ENCODE measurements at regions not wholly inside any gene's neighbourhood (a gene's known extent, or its start where the extent isn't known, plus 50 kb on each side); places are given as distances from the start of the nearest gene placed in this dataset.

DNA sequence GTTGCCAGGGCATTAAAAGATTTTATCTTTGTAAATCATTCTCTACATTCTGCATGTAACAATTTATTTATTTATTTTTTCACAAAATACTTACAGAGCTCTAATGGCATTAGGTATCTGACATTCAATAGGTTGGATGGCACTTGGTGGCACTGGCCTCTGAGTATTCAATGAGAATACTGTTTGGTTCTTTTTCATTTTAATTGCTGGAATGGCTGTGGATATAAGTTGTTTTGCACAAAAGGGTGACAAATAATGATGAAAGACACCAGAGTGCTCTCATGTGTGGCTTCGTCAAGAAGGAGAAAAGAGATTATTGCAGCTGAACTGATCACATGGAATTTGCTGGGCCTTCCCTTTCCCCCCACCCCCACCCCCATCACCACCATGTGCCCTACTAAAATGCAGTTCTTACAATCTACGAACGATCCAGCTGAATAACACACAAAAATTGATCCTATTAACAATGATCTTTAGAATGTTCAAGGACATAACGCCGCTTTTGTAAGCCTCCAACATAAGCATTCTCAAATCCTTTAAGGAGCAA lies 195.2 kb upstream of the POU3F2 start:
- DNase-seq (ENCODE audit: low read depth): no peak

DNA sequence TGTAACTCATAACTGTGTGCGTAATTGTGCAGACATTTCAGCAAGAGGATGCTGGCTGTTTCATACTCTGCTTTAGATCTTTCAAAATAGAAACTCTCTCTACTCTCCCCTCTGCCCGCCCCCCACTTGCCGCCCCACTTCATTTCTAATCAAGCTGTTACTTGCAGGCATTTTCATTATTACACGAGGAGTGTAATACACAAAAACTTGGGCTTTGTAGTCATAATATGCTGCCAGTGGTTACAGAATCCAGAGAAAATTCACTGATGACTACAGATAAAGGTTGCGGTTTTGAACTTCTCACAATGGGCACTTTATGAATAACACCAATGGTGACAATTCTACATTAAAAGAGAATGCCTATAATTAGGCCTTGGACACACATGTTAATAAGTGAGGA lies 194.0 kb upstream of the POU3F2 start:
- no peak for DNase-seq (ENCODE audit: low read depth)

DNA sequence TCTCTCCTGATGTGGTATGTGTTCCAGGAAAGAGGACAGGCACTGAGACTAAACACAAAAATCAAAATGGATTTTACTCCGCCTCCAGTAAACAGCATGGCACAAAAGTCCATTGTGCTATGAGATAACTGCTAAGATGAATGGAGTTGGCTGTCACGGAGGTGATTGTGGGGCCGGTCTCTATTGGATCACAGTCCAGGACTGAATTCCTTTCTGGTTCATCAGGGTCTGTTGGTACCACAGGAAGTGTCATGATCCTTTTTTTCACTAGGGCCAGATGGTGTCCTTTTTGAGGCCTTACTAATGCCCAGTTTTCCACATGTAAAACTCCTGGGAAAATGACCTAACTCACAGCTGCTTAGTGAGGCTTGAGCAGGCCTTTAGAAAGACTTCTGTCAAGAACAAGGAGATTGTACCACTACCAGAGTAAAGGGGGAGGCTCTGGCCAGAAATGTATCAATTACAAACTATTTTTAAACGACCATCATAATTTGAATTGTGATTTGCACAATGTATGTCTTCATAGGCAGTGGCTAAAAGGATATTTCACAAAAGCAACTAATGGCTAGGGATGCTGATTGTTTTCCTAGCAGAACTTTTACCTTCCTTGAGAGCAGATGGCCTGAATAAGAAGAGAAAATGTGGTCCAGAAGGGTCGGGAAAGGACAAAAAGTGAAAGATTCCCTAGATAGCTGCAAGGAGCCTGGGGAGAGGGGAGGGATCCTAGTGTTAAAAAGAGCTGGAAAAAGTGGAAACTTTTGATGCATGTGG lies 192.2 kb upstream of the POU3F2 start:
- no peak for DNase-seq (ENCODE audit: low read depth)

DNA sequence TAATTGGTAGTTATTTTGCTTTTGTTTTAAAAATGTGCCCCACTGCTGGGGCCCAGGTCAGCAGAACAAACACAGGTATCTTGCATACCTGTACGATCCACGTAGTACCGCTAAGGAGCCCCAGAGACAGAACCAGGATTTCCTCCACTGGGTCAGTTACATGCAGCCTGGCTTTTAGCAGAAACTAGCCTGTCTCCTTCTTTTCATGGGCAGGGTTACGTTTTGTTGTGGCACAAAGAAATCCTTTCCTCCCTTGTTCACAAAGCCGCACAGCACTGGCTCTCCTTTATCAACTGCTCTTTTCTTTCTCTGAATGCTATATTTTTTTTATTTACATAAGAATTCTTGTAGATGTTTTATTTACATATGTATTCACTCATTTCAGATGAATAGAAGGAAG lies 190.3 kb upstream of the POU3F2 start:
- no peak for DNase-seq (ENCODE audit: low read depth)

DNA sequence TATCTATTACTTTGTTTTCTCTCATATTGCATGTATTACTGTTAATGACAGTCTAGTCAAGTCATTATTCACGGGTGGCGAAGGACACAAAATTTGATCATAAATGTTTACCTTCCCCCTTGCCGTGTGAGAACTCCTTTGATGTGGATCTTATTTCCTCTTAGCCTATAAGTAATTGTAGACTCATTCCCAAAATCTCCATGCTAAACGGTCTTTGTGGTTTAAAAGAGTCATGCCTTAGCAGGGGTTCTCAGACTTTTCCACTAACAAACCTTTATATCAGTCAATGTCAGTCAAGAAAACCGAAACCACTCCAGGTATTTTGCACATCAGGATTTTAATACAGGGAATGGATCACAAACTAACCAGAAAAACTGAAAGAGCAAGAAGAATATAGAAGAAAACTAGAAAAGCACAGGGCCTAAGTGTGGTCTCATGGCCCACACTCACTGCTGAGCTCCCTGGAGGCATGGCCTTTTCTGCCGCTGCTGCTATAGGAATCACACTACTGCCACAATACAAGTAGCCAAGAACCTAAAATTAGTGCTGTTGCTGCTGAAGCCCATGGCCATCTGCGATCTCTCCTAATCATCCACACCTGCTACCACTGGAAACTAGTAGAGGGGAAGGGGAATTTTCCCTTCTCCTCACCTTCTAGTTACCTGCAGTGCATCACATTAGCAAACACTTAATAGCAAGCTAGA lies 186.0 kb upstream of the POU3F2 start:
- no peak for DNase-seq (ENCODE audit: low read depth)

DNA sequence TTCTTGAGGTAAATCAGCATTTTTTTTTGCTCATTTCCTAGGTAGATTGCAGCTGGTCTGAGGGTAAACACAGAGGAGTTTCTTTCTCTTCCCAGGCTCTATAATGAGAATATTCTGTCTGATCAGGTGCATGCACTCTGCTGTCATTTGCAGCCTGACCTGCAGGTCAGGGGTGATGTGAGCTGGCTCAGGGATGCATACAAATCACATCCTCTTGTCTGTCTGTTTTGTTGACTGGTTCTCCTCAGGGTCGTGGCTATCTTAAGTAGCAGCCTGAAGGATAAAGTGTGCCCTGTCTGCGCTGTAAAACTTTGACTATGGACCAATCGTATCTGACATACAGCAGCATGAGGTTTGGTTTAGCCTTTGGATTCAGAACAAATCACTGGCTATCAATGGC lies 183.4 kb upstream of the POU3F2 start:
- no peak for DNase-seq (ENCODE audit: low read depth)

DNA sequence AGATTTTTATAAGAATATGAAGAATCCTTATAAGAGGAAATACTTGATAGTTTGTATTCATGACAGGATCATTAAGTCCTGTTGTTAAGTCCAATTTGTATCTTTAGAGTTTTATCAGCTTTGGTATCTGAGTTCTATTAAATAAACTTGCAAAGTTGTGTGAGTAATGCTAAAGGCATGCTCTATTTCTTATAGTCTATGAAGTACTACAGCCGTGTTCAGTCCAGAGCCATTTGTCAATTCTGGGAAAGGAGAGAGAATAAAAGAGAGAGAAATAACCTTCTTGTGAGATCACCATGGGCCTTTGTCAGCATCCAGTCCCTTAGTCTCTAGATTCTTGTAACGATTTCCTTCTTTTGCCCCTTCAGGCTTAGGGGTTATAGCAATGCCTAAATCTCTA lies 181.2 kb upstream of the POU3F2 start:
- DNase-seq (ENCODE audit: low read depth): no peak

DNA sequence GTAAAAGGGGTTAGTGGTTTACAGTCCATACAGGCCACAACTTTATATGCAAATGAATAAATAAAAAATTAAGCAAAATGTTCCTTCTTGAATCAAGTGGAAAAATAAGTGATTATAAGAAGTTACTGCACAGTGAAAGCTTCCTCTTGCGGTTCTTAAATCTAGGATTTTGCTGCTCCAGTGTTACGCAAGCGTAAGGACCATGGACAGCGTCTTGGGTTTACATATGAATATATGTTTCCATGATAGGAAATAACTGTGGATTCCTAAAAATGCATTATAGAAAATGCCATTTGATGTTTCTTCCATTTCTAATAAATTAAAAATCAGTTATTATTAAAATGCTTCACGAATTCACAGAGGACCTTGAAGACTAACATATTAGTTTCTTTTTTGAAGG lies 176.6 kb upstream of the POU3F2 start:
- DNase-seq (ENCODE audit: low read depth): no peak

DNA sequence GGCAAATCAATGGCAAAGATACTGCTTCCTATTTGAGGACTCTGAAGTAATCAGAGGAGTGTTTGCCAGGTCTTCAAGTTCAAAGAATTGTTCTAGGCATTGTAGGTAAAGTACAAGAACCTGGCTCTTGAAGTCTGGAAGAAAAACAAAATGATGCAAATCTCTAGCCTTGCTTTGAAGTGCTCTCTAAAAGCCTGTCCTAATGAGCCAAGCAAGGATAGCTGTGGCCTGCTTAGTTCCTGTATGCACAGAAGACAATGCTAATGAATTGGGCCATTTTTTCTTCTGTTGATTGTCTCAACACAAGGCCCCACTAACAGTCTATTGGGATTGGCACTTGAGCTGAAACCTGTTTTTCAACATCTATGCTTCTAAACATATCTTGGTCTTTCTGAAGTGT lies 165.0 kb upstream of the POU3F2 start:
- no peak for DNase-seq (ENCODE audit: low read depth)

DNA sequence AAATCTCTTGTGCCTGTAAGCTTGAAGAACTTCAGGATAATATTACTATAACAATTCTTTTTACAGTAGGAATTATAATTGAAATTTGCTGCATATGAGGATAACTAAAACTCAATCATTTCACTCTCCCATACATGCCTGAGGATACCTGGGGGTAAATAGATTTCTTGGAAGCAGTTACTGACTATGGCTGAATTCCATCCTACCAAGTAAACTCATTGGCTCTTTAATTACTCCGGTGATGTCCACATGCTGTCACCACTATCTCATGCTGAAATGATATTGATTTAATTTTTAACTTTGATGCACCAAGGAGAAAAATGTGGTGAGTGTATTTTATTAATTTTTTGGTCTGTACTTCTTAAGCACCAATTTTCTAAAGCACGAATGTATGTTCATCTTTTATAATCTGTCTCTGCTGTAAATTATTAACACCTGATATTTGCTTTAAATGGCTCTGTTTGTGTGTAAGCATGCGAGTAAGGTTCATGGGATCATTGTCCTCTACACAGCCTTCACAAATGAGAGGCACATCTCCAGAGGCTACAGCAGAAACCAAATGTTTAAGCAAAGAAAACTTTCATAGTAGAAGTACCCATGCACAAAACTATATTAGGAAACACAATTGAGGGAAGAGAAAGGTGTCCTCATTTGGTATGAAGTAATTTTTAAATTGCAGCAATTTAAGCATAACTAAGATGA lies 164.2 kb upstream of the POU3F2 start:
- DNase-seq (ENCODE audit: low read depth): no peak

DNA sequence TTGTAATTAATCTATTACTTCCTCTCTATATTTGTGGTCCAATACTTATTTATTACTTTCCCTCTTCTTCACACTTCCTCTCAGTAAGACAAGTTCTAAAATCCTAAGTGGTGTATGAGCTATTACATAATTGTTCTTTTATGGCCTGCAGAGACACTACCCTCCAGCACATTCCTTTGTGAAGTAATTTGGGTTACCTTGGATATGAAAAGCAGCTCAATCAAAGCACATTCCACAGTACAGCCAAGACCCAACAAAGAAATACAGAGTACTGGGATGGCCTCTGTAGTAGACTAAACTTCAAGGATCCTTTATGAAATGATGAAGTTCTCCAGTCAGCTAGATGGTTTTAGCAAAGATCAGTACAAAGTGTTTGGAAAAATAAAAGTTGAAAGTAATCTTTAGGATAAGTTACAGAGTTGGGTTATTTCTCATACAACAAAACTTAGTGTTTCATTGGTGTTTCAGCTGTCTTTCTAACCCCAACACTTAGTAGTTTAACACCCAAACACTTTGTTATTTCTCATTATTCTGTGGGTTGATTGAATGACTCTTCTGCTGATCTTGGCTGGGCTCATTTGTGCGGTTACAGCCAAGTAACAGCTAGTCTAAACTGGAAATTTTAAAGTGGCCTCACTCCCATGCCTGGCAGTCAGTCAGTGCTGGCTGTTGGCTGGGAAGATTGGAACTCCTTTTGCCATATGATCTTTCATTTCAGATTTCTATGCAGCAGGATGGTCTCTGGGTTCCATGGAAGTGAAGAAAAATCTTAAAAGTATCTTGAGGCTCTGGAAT lies 161.5 kb upstream of the POU3F2 start:
- no peak for DNase-seq (ENCODE audit: low read depth)

DNA sequence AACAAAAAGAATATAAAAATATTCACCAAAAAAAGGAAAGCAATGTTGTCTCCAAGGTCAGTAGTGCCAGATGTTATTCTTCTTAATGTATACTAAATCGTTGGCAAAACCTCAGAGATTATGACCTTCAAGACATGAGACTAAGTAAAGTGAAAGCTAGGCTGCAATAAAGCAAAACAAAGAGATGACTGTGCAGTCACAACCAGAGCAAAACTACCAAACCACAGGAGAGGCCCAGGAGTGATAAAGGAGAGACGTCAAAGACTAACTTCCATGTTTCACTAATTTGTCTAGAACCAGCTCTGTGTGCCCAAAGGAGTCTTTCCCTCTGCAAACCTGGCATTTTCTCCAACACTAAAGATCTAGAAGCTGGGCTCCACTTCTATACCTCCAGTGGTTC lies 155.9 kb upstream of the POU3F2 start:
- DNase-seq (ENCODE audit: low read depth): no peak

DNA sequence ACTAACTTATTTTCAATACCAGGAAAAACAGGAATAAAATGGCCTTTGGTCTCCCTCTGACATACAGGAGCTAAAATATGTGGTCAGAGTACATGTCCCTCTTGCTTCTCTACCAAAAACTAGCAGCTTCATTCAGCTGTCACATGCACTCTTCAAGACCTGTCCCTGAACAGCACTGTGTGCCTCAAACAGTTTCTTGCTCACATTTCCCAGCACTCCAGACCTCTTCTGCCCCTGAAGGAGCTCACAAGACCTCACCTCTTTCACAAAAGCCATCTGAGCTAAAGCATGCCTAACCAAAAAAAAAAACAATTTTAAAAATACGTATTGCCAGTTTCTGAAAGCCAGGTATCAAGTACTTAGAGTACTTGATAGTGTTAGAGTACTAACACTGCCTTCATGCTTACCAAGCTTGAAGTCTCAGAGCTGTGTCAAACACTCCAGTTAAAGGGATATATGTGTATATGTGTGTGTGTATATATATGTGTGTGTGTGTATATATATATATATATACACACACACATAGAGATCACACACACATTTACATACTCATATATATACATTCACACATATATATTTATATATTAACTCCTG lies 148.3 kb upstream of the POU3F2 start:
- DNase-seq (ENCODE audit: low read depth): no peak

DNA sequence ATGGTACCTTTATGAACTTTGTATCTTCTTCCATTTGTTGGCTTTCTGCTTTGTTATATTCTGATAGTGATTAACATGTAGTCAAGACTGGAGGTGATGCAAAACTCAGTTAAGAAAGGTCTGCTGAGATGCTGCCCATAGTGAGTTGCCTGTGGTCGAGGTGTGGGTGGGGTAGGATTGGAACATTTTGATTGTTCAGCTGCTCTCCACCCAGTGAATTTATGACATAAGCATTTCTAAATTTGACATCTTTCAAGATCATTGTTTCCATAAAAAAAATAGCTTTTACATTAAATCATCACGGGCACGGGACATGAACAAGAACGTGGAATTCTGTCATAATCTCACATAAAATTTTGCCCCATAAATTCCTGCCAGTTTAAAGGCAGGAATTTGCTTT lies 146.6 kb upstream of the POU3F2 start:
- no peak for DNase-seq (ENCODE audit: low read depth)

DNA sequence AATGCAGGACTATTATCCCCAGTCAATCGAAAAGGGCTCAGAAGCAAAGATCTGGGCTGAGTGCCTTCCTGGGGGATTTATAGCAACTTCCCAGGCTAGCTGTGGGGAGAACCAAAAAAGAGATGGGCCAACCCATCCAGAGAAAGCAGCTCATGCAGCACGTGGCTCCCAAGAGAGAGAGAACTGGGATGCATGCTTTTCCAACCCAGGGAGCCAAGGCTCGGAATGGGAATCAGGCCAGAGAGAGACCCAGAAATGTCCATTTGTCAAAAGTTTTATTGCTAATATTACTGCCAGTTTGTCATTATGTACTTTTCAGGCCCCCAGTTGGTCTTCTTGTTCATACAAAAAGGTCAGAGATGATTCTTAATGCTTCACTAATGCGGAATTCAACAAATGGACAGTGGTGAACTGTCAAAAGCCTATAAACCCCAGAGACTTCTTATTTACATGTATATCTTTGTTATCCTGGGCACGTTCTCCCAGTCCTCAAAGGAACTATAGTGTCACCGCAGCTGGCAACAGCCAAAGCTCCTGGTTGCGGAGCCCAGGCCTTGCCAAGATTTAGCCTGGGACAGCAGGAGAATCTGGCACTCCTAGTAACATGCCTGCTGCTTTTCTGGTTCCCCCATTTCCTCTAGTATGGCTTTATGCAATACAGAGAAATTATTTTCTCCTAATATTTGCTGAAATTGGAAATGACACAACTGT lies 139.1 kb upstream of the POU3F2 start:
- DNase-seq (ENCODE audit: low read depth): no peak

DNA sequence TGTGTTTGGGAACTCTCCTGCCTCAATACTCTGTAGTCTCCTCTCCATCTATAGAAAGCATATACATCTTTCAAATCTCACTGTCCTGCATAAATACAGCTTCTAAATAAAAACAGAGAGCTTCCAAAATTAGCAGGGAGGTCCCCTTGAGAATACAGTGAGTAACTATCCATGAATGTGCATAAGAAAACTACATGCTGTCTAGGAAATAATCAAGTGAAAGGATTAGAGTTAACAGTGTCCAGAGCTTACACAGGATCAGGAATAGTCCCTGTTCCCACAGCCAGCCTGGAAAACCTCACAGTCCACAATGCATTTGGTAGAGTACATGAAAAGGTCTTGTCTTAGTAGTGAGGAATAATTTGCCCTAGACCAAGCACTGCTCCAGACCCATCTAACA lies 123.0 kb upstream of the POU3F2 start:
- no peak for DNase-seq (ENCODE audit: low read depth)

DNA sequence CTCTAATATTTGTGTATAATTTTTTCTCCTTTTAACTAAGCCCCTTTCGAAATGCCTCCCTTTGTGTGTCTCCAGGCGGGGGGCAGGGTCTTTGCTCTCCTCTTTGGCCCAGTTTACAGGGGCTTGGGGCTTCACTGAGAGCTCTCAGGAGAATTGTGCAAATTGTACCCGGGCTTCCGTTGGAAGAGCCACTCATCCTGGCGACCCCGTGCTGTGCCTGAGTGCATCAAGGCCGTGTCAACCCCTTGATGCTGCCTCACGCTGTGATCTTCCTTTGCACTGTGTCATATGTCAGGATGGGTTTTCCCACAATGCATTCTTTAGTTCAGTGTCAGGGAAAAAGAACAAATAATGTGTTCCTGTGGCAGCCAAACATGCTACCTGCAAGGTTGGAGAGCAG lies 118.0 kb upstream of the POU3F2 start:
- no peak for DNase-seq (ENCODE audit: low read depth)

DNA sequence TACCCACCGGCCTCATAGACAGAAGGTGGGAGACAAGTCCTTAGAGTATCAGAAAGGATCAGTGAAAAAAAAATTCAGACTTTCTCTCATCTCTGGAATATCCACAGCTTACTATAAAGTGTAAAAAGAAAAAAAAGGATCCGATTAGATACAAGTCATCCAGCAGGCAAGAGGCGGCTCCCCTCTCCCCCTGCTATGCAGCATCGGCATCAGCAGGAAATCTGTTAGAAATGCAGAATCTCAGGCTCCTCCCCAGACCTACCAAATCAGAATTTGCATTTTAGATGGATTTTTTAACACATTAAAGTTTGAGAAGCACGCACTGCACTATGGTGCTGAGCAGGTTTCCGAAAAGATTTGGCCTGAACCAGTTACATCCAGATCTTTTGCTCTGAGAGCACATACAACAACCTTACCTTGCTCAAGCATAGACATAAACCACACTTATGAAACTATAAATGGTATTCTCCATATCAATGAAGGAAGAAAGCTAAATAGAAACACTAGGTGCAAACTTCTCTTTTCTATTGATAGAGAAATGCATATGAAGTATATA lies 117.0 kb upstream of the POU3F2 start:
- no peak for DNase-seq (ENCODE audit: low read depth)

DNA sequence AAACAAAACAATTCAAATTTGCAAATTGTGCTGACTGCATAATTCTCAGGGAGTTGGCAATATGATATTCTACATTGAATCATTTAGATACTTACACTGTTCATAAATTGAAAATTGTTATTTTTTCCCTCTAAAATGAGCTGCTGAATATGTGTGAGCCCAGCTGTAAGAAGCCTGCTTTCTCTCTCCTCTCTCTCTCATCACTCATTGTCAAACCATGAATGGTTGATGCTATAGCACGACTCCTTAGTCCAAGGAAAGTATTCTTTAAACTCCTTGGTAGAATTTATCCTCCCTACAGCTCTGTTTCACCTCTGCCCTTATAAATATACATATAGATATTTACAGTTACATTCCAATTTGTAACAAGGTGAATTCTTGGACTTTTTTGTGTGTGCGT lies 116.4 kb upstream of the POU3F2 start:
- no peak for DNase-seq (ENCODE audit: low read depth)

DNA sequence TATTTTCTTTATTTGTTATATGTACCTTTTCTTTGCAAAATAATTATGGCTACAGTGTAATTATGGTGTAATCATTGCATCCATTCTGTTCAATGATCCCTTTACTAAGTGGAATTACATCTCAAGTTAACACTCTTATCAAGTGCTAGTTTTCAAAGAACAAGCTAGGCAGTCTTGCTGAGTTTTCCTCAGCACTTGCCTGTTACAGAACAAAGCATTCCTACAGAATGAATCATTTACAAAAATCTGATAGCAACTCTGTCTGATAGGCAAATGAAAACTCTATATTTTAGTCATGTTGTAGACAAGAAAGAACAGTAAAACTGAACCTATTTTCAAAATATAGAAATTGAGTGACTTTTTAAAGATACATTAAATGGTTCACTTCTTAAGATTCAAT lies 109.8 kb upstream of the POU3F2 start:
- DNase-seq (ENCODE audit: low read depth): no peak

DNA sequence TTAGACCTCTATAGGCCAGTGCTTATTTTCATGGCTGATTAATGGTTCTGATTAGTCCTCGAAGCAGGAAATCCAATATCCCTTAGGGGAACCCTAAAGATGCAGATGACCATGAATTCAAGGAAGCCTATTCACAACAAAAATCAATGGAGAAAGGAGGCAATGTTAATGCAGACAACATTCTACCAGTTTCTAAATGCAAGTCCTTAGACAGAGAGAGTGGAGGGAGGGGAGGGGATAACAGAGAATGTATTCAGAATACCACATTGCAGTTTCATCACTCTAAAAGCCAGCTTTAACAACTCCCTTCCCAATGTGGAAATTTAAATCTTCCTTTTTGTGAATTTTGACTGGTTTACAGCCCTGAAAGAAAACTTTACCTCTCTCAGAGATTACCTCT lies 87.1 kb upstream of the POU3F2 start:
- DNase-seq (ENCODE audit: low read depth): no peak

Measured in stimulated activated CD8-positive, alpha-beta memory T cell treated with anti-CD3 and anti-CD28 coated beads, Interleukin-12 subunit alpha, Interleukin-12 subunit beta, amount 100 ng/mL, for 4 hours (primary cell).